Neural crest cell (in vitro differentiated cells): ENCODE measurements at regions not wholly inside any gene's neighbourhood (a gene's known extent, or its start where the extent isn't known, plus 50 kb on each side); places are given as distances from the start of the nearest gene placed in this dataset.
A peak's percentile ranks its signal among the peaks of the same experiment; 100 is the strongest.

Experiments used
- DNase-seq: peaks from one replicate; pipeline ENCODE4 v3.0.0; 2021; ENCODE audit warnings: low read depth, mixed read lengths, low spot score
- H3K27ac Mint-ChIP-seq: one replicate; pipeline ENCODE4 v1.8.0; 2021; ENCODE audit warnings: mild to moderate bottlenecking, mixed read lengths; ENCODE audit not compliant: unreplicated experiment
- H3K27me3 Mint-ChIP-seq: 2 replicates; pipeline ENCODE4 v1.8.0; 2021; ENCODE audit warnings: low read depth, mild to moderate bottlenecking, mixed read lengths
- H3K36me3 Mint-ChIP-seq: 2 replicates; pipeline ENCODE4 v1.8.0; 2021; ENCODE audit warnings: low read depth, mild to moderate bottlenecking, mixed read lengths
- H3K4me1 Mint-ChIP-seq: 2 replicates; pipeline ENCODE4 v1.8.0; 2021; ENCODE audit warnings: mixed read lengths
- H3K4me3 Mint-ChIP-seq: one replicate; pipeline ENCODE4 v1.8.0; 2021; ENCODE audit warnings: mild to moderate bottlenecking, mixed read lengths
- H3K9me3 Mint-ChIP-seq: 2 replicates; pipeline ENCODE4 v1.8.0; 2021; ENCODE audit warnings: mixed read lengths
- TF ChIP-seq, protein P1 (sequence below): fragments of 200-600 bp; sonication (generic); conservative IDR thresholded peaks from 2 replicates; pipeline ENCODE4 v1.5.0; 2021; ENCODE audit warnings: antibody characterized with exemption, mild to moderate bottlenecking

DNA sequence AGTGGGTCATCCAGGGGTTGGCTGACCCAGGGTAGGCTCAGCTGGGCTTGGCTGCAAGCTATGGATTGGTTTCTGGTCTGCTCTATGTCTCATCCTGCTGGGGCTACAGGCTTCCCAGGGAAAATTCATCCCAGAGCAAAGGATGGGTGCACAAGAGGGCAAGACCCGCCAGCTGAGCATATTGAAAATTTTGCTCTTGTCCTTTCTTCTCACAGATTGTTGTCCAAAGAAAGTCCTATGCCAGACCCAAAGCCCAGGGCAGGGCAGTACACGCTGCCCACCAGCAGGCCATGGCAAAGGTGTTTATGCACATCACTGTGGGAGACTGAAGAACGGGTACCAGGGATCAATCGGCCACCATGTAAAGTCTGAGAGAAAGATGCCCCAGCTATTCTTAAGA lies 95.3 kb upstream of the PARP11 start:
- DNase-seq = no peak
- no peaks in the 10 kb centered on the region for H3K27me3 Mint-ChIP-seq
- TF ChIP-seq, protein P1, sequence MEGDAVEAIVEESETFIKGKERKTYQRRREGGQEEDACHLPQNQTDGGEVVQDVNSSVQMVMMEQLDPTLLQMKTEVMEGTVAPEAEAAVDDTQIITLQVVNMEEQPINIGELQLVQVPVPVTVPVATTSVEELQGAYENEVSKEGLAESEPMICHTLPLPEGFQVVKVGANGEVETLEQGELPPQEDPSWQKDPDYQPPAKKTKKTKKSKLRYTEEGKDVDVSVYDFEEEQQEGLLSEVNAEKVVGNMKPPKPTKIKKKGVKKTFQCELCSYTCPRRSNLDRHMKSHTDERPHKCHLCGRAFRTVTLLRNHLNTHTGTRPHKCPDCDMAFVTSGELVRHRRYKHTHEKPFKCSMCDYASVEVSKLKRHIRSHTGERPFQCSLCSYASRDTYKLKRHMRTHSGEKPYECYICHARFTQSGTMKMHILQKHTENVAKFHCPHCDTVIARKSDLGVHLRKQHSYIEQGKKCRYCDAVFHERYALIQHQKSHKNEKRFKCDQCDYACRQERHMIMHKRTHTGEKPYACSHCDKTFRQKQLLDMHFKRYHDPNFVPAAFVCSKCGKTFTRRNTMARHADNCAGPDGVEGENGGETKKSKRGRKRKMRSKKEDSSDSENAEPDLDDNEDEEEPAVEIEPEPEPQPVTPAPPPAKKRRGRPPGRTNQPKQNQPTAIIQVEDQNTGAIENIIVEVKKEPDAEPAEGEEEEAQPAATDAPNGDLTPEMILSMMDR = no peak

DNA sequence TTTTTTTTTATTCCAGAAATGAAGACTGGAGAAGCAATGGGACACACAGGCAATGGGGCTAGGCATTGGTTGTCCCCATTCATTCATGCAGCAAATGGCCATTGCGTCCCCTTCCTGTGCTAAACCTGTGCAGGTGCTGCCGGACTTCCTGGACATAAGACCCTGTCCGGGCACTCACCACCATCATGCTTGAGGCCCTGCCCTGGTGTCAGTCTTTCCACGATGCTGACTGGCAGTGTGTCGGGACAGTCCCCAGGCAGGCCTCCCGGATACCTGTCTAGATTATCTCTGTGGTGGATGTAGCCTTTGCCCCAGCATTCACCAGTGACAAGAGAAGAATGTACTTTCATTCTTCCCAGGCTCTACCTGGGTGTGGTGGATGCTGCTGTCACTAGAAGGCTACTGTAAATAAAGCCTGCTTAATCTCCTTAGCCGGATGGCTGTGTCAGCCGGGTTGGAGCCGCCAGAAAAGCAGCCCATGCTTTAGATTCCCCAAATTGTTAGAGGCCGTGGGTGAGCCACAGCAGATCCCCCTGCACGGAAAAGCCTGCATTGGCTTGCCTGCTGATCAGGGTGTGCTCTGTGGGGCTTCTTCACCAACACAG lies 94.5 kb upstream of the PARP11 start:
- Mint-ChIP-seq H3K27ac (no peak overlapping the region), H3K4me1 (no peaks in the 10 kb centered on the region), H3K27me3 (no peaks in the 10 kb centered on the region), H3K36me3 (no peaks in the 10 kb centered on the region), H3K9me3 (peaks cover 3% of the 10 kb centered on the region), H3K4me3 (no peak overlapping the region)
- no peak for DNase-seq
- TF ChIP-seq, protein P1 = no peak

More for the DNA sequence above, 95.3 kb upstream of the PARP11 start:
- H3K27ac Mint-ChIP-seq = no peak overlapping the region
- H3K4me3 Mint-ChIP-seq = no peak overlapping the region
- H3K36me3 Mint-ChIP-seq = no peaks in the 10 kb centered on the region
- peaks cover 3% of the 10 kb centered on the region for H3K9me3 Mint-ChIP-seq
- no peaks in the 10 kb centered on the region for H3K4me1 Mint-ChIP-seq

DNA sequence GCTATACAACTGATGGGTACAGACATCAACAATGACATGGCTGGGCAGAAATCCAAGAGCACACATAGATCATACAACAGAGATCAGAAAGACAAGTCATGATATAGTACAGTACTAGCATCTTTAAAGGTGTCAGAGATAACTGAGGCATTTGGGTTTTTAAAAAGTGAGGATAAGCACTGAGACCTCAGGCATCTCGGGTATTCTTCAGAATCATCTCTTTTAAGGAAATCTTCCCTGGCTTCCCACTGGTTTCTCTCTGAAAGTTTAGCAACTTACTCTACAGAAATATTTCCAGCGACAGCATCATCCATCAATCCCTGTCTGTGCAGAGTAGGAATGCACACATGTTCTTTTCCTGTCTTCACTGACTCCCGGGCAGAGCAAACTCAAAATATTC lies 93.2 kb upstream of the PARP11 start:
- H3K36me3 Mint-ChIP-seq = no peaks in the 10 kb centered on the region
- H3K4me3 Mint-ChIP-seq = no peak overlapping the region
- DNase-seq = no peak
- no peaks in the 10 kb centered on the region for H3K27me3 Mint-ChIP-seq
- H3K27ac Mint-ChIP-seq = no peak overlapping the region
- H3K9me3 Mint-ChIP-seq = no peaks in the 10 kb centered on the region
- TF ChIP-seq, protein P1 = no peak
- H3K4me1 Mint-ChIP-seq = no peaks in the 10 kb centered on the region

DNA sequence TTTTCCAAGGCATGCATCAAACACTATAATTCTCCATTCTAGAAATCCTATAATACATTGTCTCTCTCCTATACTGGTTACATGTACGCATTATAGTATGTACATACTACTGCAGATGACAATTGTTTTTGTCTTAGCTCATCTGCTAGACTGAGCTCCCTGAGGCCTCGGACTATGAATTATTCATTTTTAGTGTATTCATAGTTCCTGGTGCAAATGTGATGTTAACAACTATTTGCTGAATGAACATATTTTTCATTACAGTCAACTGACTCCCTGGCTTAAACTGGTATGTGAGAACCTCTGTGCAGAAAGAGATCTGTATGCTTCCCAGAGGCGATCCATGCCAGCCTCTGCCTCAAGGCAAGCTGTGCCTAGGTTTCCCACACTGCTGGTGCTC lies 91.8 kb upstream of the PARP11 start:
- Mint-ChIP-seq H3K27me3 (no peaks in the 10 kb centered on the region), H3K27ac (no peak overlapping the region), H3K4me3 (no peak overlapping the region), H3K9me3 (no peaks in the 10 kb centered on the region), H3K4me1 (peaks cover 6% of the 10 kb centered on the region), H3K36me3 (no peaks in the 10 kb centered on the region)
- DNase-seq = no peak
- TF ChIP-seq, protein P1 = no peak

DNA sequence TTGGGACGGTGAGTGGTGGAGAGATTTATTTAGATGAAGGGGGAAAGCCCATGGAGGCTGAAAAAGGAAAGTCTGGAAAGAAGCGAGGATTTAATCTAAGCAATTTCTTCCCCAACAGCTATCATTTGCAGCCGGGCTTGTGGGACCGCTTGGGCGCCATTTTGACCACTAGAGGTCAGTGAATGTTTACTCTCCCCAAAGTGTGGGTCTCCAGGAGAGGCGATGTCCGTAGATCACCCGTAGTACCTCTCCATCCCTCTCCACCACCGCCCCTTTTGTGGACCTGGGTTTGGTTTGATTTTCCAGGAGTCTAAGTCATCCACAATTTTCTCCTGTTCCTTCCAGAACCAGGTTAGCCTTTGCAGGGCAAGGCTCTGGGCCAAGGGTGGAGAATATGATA lies 91.2 kb upstream of the PARP11 start:
- no peaks in the 10 kb centered on the region for H3K27me3 Mint-ChIP-seq
- H3K4me1 Mint-ChIP-seq = peaks cover 6% of the 10 kb centered on the region
- H3K4me3 Mint-ChIP-seq = no peak overlapping the region
- no peak overlapping the region for H3K27ac Mint-ChIP-seq
- H3K9me3 Mint-ChIP-seq = no peaks in the 10 kb centered on the region
- no peaks in the 10 kb centered on the region for H3K36me3 Mint-ChIP-seq
- TF ChIP-seq, protein P1 = peak; percentile 56
- peak; percentile 38 for DNase-seq
